Kidney (tissue), 13 donors: ENCODE measurements at regions not wholly inside any gene's neighbourhood (a gene's known extent, or its start where the extent isn't known, plus 50 kb on each side); places are given as distances from the start of the nearest gene placed in this dataset.

Source experiments
- DNase-seq, 5 donors: peaks; one replicate each; pipeline ENCODE4 v3.0.0-alpha.2; 2013 to 2020
- FAIRE-seq: peaks from 2 replicates; lab custom pipeline; 2012; peaks lifted over from hg19 to GRCh38; lab: Jason Lieb, UNC
- H3K27ac ChIP-seq, 2 donors: one replicate each; pipeline ENCODE4 v1.7.0; 2013; ENCODE audit warnings: low read depth in 2 of 2, low read length in 2 of 2, inconsistent platforms in 1 of 2
- H3K27me3 ChIP-seq: one replicate; pipeline ENCODE4 v1.7.1; 2013; ENCODE audit warnings: low read length, inconsistent platforms; ENCODE audit not compliant: control insufficient read depth, insufficient read depth
- H3K36me3 ChIP-seq, 3 donors: one replicate each; pipeline versions ENCODE4 v1.7.0 to v1.7.1; 2013; ENCODE audit warnings: low read length in 3 of 3, control low read depth in 1 of 3, inconsistent platforms in 1 of 3; ENCODE audit not compliant: insufficient read depth in 3 of 3, control insufficient read depth in 2 of 3
- H3K4me1 ChIP-seq, 3 donors: one replicate each; pipeline versions ENCODE4 v1.7.0 to v1.7.1; 2013; ENCODE audit warnings: low read length in 3 of 3, inconsistent platforms in 1 of 3, low read depth in 1 of 3; ENCODE audit not compliant: control insufficient read depth in 2 of 3, insufficient read depth in 2 of 3
- H3K4me3 ChIP-seq, 3 donors: one replicate each; pipeline versions ENCODE4 v1.7.0 to v1.8.1; 2013; ENCODE audit warnings: low read length in 3 of 3, control low read depth in 1 of 3, inconsistent platforms in 1 of 3
- H3K9ac ChIP-seq, 3 donors: one replicate each; pipeline versions ENCODE4 v1.7.0 to v1.7.1; 2013; ENCODE audit warnings: low read length in 3 of 3, control low read depth in 1 of 3, inconsistent platforms in 1 of 3
- H3K9me3 ChIP-seq, 3 donors: one replicate each; pipeline versions ENCODE4 v1.7.0 to v1.7.1; 2013; ENCODE audit warnings: low read length in 3 of 3, control low read depth in 1 of 3, inconsistent platforms in 1 of 3; ENCODE audit not compliant: control insufficient read depth in 2 of 3, insufficient read depth in 1 of 3
- intact Hi-C: fragments of 100-400 bp; cut with DNase I; formaldehyde crosslinking; loops from one replicate; pipeline ENCODE4 v1.11.1; 2022
- TF ChIP-seq, protein P1 (sequence below): IDR thresholded peaks from 3 replicates; pipeline ENCODE4 v1.5.1; 2012; ENCODE audit warnings: mild to moderate bottlenecking, moderate library complexity, borderline replicate concordance; ENCODE audit not compliant: insufficient read depth; ENCODE audit errors: extremely low read depth
- donor health status: control.
- donor health status: control.
- donor health status: control.
- donor health status: control.
- donor health status: control.
- donor health status: DM: yes; HTN: yes; CAD: no.
- donor health status: Normal renal cell carcinoma (clear cell type).

DNA sequence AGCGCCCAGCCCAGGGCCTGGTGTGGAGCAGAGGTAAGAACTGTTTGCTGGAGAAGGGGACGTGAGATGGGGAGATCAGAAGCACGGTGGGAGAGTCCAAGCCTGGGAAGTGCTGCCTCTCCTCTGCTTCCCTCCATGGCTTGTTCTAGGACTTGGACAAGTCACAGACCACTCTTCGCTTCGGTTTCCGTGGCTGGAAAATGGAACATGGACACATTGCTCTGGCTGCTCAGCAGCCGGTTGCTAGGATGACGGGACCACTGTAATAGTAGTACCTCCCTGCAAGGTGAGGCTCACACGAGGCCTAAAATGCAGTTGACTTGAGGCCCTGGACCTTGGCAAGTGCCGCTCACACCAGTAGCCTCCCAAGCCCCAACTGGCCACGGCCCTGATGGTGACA, 175.8 kb upstream of the FSTL4 start:
- H3K9me3 ChIP-seq, result no peaks in the 10 kb centered on the region
- H3K9ac ChIP-seq, result no peak overlapping the region
- DNase-seq (no peak), FAIRE-seq (no peak)
- no peak overlapping the region for H3K27ac ChIP-seq
- TF ChIP-seq, protein P1, sequence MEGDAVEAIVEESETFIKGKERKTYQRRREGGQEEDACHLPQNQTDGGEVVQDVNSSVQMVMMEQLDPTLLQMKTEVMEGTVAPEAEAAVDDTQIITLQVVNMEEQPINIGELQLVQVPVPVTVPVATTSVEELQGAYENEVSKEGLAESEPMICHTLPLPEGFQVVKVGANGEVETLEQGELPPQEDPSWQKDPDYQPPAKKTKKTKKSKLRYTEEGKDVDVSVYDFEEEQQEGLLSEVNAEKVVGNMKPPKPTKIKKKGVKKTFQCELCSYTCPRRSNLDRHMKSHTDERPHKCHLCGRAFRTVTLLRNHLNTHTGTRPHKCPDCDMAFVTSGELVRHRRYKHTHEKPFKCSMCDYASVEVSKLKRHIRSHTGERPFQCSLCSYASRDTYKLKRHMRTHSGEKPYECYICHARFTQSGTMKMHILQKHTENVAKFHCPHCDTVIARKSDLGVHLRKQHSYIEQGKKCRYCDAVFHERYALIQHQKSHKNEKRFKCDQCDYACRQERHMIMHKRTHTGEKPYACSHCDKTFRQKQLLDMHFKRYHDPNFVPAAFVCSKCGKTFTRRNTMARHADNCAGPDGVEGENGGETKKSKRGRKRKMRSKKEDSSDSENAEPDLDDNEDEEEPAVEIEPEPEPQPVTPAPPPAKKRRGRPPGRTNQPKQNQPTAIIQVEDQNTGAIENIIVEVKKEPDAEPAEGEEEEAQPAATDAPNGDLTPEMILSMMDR, result no peak
- no peaks in the 10 kb centered on the region for H3K27me3 ChIP-seq
- H3K4me1 ChIP-seq, result no peaks in the 10 kb centered on the region
- no peaks in the 10 kb centered on the region for H3K36me3 ChIP-seq
- no peak overlapping the region for H3K4me3 ChIP-seq
- intact Hi-C loops, result no loop called here

DNA sequence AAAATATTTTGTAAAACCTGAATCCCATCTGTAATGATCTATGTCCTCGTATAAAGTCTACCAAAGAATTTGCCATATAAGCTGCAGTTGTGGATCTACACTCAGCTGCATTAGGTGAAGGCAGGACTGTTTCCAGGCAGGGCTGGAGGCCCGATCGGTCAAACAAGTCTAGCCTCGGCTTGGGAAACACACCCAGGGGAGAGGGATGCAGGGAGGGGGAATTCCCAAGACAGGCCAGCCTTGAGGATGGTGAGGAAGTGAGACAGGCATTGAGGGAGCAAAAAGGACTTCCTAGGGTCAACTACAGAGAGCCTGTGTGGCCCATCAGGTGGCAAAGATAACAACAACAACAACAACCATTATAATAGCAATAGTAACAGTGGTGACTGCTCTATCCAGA, 174.1 kb upstream of the FSTL4 start:
- Histone ChIP-seq H3K4me1 (no peaks in the 10 kb centered on the region), H3K9ac (no peak overlapping the region), H3K27ac (no peak overlapping the region), H3K9me3 (no peaks in the 10 kb centered on the region), H3K36me3 (no peaks in the 10 kb centered on the region), H3K4me3 (no peak overlapping the region), H3K27me3 (no peaks in the 10 kb centered on the region)
- DNase-seq (no peak), FAIRE-seq (no peak)
- intact Hi-C loops, result no loop called here
- TF ChIP-seq, protein P1, result no peak

DNA sequence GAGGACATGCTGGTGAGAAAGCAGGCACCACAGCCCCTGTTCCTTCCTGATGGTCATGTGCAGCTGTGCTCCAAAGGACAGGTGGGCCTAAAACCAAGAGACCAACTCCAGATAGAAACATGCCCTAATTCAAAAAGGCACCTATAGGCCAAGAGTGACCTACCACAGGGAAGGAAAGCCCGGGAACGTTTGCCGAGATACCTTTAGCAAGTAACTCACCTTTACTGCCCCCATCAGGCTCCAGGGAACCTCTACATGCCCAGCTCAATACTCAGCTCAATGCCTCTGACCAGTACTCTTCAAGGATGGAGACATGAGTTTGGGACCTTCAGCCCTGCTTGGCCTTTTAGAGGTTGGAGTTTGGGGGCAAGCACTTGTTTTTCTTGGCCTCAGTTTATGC, 172.8 kb upstream of the FSTL4 start:
- no peak for DNase-seq
- intact Hi-C loops, result no loop called here
- Histone ChIP-seq H3K4me1 (no peaks in the 10 kb centered on the region), H3K36me3 (no peaks in the 10 kb centered on the region), H3K27ac (no peak overlapping the region), H3K27me3 (no peaks in the 10 kb centered on the region), H3K4me3 (no peak overlapping the region), H3K9me3 (no peaks in the 10 kb centered on the region), H3K9ac (no peak overlapping the region)
- TF ChIP-seq, protein P1, result no peak
- no peak for FAIRE-seq

DNA sequence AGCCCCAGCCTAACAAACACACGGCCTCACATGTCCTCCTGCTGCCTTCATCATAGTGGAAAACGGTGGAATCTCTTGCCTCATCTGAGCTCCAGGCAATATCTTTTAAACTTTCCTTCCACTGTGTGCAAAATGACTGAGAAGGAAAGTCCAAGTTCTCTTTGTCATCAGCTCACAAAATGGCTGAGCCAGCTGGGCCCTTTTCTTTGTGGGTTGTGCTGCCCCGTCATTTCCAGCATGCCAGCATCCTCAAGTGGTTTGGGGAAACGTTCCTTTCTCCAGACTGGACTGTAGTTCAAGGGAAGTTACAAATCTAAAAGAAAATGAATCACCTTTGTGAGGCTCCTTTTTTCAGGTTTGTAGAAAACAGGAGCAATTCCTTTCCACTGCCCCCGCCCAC, 171.1 kb upstream of the FSTL4 start:
- FAIRE-seq, result no peak
- Histone ChIP-seq H3K4me3 (no peak overlapping the region), H3K36me3 (no peaks in the 10 kb centered on the region), H3K9me3 (no peaks in the 10 kb centered on the region), H3K9ac (no peak overlapping the region), H3K4me1 (no peaks in the 10 kb centered on the region), H3K27ac (no peak overlapping the region), H3K27me3 (no peaks in the 10 kb centered on the region)
- intact Hi-C loops, result no loop called here
- DNase-seq, result peak in 1 of 5 donors; percentile 5
- TF ChIP-seq, protein P1, result no peak
